Embryonic facial prominence (tissue), 1 donor: ENCODE measurements at regions not wholly inside any gene's neighbourhood (a gene's known extent, or its start where the extent isn't known, plus 50 kb on each side); places are given as distances from the start of the nearest gene placed in this dataset.

Source experiments
- DNase-seq: peaks from one replicate; pipeline ENCODE4 v3.0.0-alpha.2; 2016; ENCODE audit errors: extremely low spot score

- no peak for DNase-seq
These were observed 501.1 kb downstream of the VRK1 start for GRCh38 chr14:97298331-97298730.

- no peak for DNase-seq
These were observed 501.6 kb downstream of the VRK1 start for GRCh38 chr14:97298736-97299135.

- no peak for DNase-seq
These were observed 502.5 kb downstream of the VRK1 start for GRCh38 chr14:97299661-97300060.

GRCh38 chr14:97301931-97302559, 504.9 kb downstream of the VRK1 start:
- DNase-seq: no peak

GRCh38 chr14:97306133-97306759, 509.1 kb downstream of the VRK1 start:
- DNase-seq: no peak

- no peak for DNase-seq
These were observed 509.6 kb downstream of the VRK1 start for GRCh38 chr14:97306760-97307246.

GRCh38 chr14:97311411-97311810, 514.2 kb downstream of the VRK1 start:
- DNase-seq: no peak

GRCh38 chr14:97312910-97313309, 515.7 kb downstream of the VRK1 start:
- no peak for DNase-seq

GRCh38 chr14:97315790-97316189, 518.6 kb downstream of the VRK1 start:
- DNase-seq: no peak

GRCh38 chr14:97318380-97318779, 521.2 kb downstream of the VRK1 start:
- DNase-seq: no peak

GRCh38 chr14:97319691-97320090, 522.5 kb downstream of the VRK1 start:
- no peak for DNase-seq

- DNase-seq: no peak
These were observed 531.6 kb downstream of the VRK1 start for GRCh38 chr14:97328743-97329142.

GRCh38 chr14:97329701-97330100, 532.5 kb downstream of the VRK1 start:
- no peak for DNase-seq

- DNase-seq: no peak
These were observed 533.9 kb downstream of the VRK1 start for GRCh38 chr14:97331058-97331457.

GRCh38 chr14:97331526-97331925, 534.3 kb downstream of the VRK1 start:
- DNase-seq: no peak

- DNase-seq: no peak
These were observed 539.0 kb downstream of the VRK1 start for GRCh38 chr14:97336179-97336578.

GRCh38 chr14:97336816-97337215, 539.6 kb downstream of the VRK1 start:
- DNase-seq: no peak

GRCh38 chr14:97337267-97337666, 540.1 kb downstream of the VRK1 start:
- no peak for DNase-seq

- DNase-seq: no peak
These were observed 540.5 kb downstream of the VRK1 start for GRCh38 chr14:97337670-97338069.

- no peak for DNase-seq
These were observed 547.5 kb downstream of the VRK1 start for GRCh38 chr14:97344666-97345065.

GRCh38 chr14:97346675-97347074, 549.5 kb downstream of the VRK1 start:
- no peak for DNase-seq

- no peak for DNase-seq
These were observed 552.3 kb downstream of the VRK1 start for GRCh38 chr14:97349463-97349862.

GRCh38 chr14:97349946-97350345, 552.8 kb downstream of the VRK1 start:
- DNase-seq: no peak

GRCh38 chr14:97350415-97350814, 553.2 kb downstream of the VRK1 start:
- no peak for DNase-seq
